ENCODE measurements at regions not wholly inside any gene's neighbourhood (a gene's known extent, or its start where the extent isn't known, plus 50 kb on each side); places are given as distances from the start of the nearest gene placed in this dataset.

DNA sequence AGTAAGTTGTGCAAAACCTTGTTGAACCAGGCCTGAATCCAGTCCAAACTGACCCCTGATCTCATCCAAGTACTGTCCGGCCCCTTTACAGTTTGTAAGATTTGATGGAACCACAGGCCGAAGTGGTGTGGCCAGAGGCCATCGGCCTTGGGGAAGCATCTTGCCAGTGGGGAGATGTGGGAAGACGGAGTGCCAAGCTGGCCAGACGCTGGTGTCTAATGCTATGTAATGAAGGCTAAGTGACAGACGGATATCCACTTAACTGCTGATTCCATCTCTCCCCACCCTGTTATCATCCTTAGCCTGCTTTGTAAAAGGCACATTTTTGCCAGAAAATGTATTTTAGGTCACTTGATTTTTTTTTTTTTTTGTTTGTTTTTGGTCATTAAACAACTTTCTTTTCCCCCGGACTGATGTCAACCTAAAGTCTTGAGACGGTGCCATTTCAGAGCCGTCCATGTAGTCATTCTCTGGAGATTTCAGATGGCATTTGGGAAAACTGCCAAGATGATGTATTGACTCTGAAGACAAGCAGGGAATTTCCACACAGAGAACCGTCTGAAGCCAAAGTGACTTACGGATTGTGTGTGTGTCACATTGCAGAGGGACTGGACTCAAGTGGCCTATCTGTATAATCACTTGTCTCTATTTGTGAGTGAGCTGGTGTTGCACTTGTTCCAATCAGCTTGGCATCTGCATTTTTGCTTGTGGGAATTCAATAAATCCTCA is 86.5 kb upstream of the MANSC4 start:
- Mint-ChIP-seq H3K4me1 (ENCODE audit: insufficient read depth, unreplicated experiment) (peaks cover 47% of the 10 kb centered on the region), H3K9me3 (ENCODE audit: unreplicated experiment) (no peaks in the 10 kb centered on the region), H3K36me3 (ENCODE audit: insufficient read depth, unreplicated experiment) (no peaks in the 10 kb centered on the region), H3K27me3 (ENCODE audit: insufficient read depth, unreplicated experiment) (no peaks in the 10 kb centered on the region), H3K4me3 (ENCODE audit: unreplicated experiment) (no peak overlapping the region), H3K27ac (ENCODE audit: low read depth, unreplicated experiment) (no peak overlapping the region)
- no TSS peak for BruUV-seq (replicated peaks)
- intact Hi-C loops (cut with micrococcal nuclease): no loop called here
- TF ChIP-seq, protein P1, sequence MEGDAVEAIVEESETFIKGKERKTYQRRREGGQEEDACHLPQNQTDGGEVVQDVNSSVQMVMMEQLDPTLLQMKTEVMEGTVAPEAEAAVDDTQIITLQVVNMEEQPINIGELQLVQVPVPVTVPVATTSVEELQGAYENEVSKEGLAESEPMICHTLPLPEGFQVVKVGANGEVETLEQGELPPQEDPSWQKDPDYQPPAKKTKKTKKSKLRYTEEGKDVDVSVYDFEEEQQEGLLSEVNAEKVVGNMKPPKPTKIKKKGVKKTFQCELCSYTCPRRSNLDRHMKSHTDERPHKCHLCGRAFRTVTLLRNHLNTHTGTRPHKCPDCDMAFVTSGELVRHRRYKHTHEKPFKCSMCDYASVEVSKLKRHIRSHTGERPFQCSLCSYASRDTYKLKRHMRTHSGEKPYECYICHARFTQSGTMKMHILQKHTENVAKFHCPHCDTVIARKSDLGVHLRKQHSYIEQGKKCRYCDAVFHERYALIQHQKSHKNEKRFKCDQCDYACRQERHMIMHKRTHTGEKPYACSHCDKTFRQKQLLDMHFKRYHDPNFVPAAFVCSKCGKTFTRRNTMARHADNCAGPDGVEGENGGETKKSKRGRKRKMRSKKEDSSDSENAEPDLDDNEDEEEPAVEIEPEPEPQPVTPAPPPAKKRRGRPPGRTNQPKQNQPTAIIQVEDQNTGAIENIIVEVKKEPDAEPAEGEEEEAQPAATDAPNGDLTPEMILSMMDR (IDR thresholded peaks at IDR 0.05; ENCODE audit: unreplicated experiment): no peak
- ChIA-PET CTCF (interaction anchor here (0.7 to 1.5 kb wide), 2 partner anchors 27 to 307 kb away, joined by 3 read pairs; no protein-coding TSS in a partner anchor), POLR2A (interaction anchor here (0.7 kb wide), 2 partner anchors 38 to 44 kb away, joined by 3 read pairs; no protein-coding TSS in a partner anchor)
- DNase-seq (ENCODE audit: unreplicated experiment): peak; percentile 79

DNA sequence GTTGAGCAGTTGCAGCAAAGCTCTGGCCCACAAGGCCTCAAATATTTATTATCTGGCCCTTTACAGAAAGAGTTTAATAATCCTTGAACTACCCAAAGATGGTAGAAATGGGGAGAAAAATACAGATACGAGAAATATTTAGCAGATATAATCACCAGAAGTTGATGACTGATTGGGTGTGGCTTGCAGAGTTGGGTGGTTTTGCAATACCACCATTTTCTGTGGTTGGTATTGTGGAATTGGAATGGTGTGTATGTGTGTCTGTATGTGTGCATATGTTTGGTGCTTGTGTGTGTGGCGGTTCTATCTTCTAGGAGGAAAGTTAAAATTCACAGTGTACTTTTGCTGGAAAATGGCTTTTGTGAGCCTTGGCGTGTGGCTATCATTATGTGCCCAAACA is 85.4 kb upstream of the MANSC4 start:
- intact Hi-C loops (cut with micrococcal nuclease): no loop called here
- ChIA-PET CTCF (no interaction called here), POLR2A (no interaction called here)
- no TSS peak for BruUV-seq (replicated peaks)
- no peaks in the 10 kb centered on the region for H3K9me3 Mint-ChIP-seq (ENCODE audit: unreplicated experiment)
- TF ChIP-seq, protein P1 (IDR thresholded peaks at IDR 0.05; ENCODE audit: unreplicated experiment): no peak
- peak overlapping the region; percentile 82 for H3K27ac Mint-ChIP-seq (ENCODE audit: low read depth, unreplicated experiment)
- H3K4me1 Mint-ChIP-seq (ENCODE audit: insufficient read depth, unreplicated experiment): peaks cover 41% of the 10 kb centered on the region
- peak; percentile 69 for DNase-seq (ENCODE audit: unreplicated experiment)
- no peaks in the 10 kb centered on the region for H3K36me3 Mint-ChIP-seq (ENCODE audit: insufficient read depth, unreplicated experiment)
- H3K4me3 Mint-ChIP-seq (ENCODE audit: unreplicated experiment): no peak overlapping the region
- no peaks in the 10 kb centered on the region for H3K27me3 Mint-ChIP-seq (ENCODE audit: insufficient read depth, unreplicated experiment)

DNA sequence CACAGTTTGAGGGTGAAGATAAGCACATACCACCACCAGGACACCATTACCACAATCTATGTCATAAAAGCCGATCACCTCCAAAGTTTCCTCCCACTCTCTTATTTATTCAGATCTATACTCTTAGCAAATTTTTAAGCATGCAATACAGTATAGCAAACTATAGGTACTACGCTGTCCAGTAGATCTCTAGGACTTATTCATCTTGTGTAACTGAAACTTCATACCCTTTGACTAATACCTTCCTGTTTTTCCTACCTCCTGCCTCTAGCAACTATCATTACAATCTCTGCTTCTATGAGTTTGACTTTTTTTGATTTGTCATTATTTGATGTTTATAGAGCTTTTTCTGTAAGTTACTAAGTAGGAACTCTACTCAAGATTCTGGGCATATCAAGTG is 84.5 kb upstream of the MANSC4 start:
- Mint-ChIP-seq H3K4me3 (ENCODE audit: unreplicated experiment) (no peak overlapping the region), H3K27ac (ENCODE audit: low read depth, unreplicated experiment) (no peak overlapping the region), H3K27me3 (ENCODE audit: insufficient read depth, unreplicated experiment) (no peaks in the 10 kb centered on the region), H3K4me1 (ENCODE audit: insufficient read depth, unreplicated experiment) (peaks cover 41% of the 10 kb centered on the region), H3K36me3 (ENCODE audit: insufficient read depth, unreplicated experiment) (no peaks in the 10 kb centered on the region), H3K9me3 (ENCODE audit: unreplicated experiment) (no peaks in the 10 kb centered on the region)
- DNase-seq (ENCODE audit: unreplicated experiment): peak; percentile 15
- intact Hi-C loops (cut with micrococcal nuclease): no loop called here
- POLR2A ChIA-PET: interaction anchor here (0.6 kb wide), 1 partner anchor 326 kb away, joined by 3 read pairs; the partner anchor contains the start of gene CCDC91
- TF ChIP-seq, protein P1 (IDR thresholded peaks at IDR 0.05; ENCODE audit: unreplicated experiment): no peak
- no TSS peak for BruUV-seq (replicated peaks)
- CTCF ChIA-PET: interaction anchor here (1.2 kb wide), 1 partner anchor 43 kb away, joined by 3 read pairs; no protein-coding TSS in a partner anchor

DNA sequence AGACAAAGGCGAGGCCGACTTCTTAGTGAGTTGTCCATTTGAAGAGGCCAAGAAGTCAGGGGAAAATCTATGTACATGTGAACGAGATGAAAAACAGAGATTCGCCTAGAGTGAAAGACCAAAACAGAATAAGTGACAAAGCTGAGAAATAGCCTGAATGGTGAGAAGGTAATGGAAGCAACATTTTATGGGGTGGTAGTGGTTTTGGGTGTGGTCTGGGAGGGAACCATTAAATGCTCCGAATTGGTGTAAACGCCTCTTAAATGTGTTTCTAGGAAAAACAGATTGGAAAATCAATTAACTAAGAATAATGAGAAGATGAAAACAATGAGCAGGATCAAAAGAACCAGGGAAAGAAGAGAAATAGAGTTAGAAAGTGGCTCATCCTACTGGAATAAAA is 83.8 kb upstream of the MANSC4 start:
- intact Hi-C loops (cut with micrococcal nuclease): no loop called here
- TF ChIP-seq, protein P1 (IDR thresholded peaks at IDR 0.05; ENCODE audit: unreplicated experiment): no peak
- peaks cover 41% of the 10 kb centered on the region for H3K4me1 Mint-ChIP-seq (ENCODE audit: insufficient read depth, unreplicated experiment)
- no peak for DNase-seq (ENCODE audit: unreplicated experiment)
- ChIA-PET CTCF (interaction anchor here (0.7 to 1.2 kb wide), 2 partner anchors 23 to 42 kb away, joined by 3 to 4 read pairs; no protein-coding TSS in a partner anchor), POLR2A (no interaction called here)
- H3K4me3 Mint-ChIP-seq (ENCODE audit: unreplicated experiment): no peak overlapping the region
- H3K9me3 Mint-ChIP-seq (ENCODE audit: unreplicated experiment): no peaks in the 10 kb centered on the region
- peaks cover 6% of the 10 kb centered on the region for H3K36me3 Mint-ChIP-seq (ENCODE audit: insufficient read depth, unreplicated experiment)
- H3K27me3 Mint-ChIP-seq (ENCODE audit: insufficient read depth, unreplicated experiment): no peaks in the 10 kb centered on the region
- no peak overlapping the region for H3K27ac Mint-ChIP-seq (ENCODE audit: low read depth, unreplicated experiment)
- BruUV-seq (replicated peaks): no TSS peak
